HEK293T (cell line): ENCODE measurements at regions not wholly inside any gene's neighbourhood (a gene's known extent, or its start where the extent isn't known, plus 50 kb on each side); places are given as distances from the start of the nearest gene placed in this dataset.

Source experiments
- CTCF ChIA-PET: fragments of 350-600 bp; formaldehyde crosslinking; extraction: SDS; loops from one replicate; lab custom pipeline; 2021; ENCODE audit warnings: antibody characterized with exemption, inconsistent platforms; lab: Yijun Ruan, JAX
- POLR2A ChIA-PET: fragments of 350-600 bp; formaldehyde crosslinking; extraction: SDS; loops from one replicate; lab custom pipeline; 2020; ENCODE audit warnings: antibody characterized with exemption, inconsistent platforms; lab: Yijun Ruan, JAX
- DNase-seq: peaks from one replicate; pipeline ENCODE4 v3.0.0; 2012; ENCODE audit warnings: mixed read lengths; ENCODE audit errors: extremely low spot score
- ARNT ChIP-seq: fragments of 450-650 bp; IDR thresholded peaks from 2 replicates; pipeline ENCODE4 v1.6.1; 2017; ENCODE audit warnings: mild to moderate bottlenecking
- BHLHE40 ChIP-seq: fragments of 450-650 bp; IDR thresholded peaks from 2 replicates; pipeline ENCODE4 v1.6.1; 2016; ENCODE audit warnings: mild to moderate bottlenecking, moderate library complexity, borderline replicate concordance
- CTBP1 ChIP-seq: fragments of 450-650 bp; IDR thresholded peaks from 2 replicates; pipeline ENCODE4 v1.6.1; 2016; ENCODE audit warnings: borderline replicate concordance
- ELF4 ChIP-seq: fragments of 450-650 bp; IDR thresholded peaks from 2 replicates; pipeline ENCODE4 v1.6.1; 2017; ENCODE audit warnings: antibody characterized with exemption
- FOXA1 ChIP-seq: fragments of 450-650 bp; IDR thresholded peaks from 2 replicates; pipeline ENCODE4 v1.6.1; 2016; ENCODE audit warnings: mild to moderate bottlenecking
- FOXK2 ChIP-seq: fragments of 450-650 bp; IDR thresholded peaks from 2 replicates; pipeline ENCODE4 v1.6.1; 2016; ENCODE audit warnings: mild to moderate bottlenecking
- FOXM1 ChIP-seq: fragments of 450-650 bp; IDR thresholded peaks from 2 replicates; pipeline ENCODE4 v1.6.1; 2017; ENCODE audit warnings: mild to moderate bottlenecking, borderline replicate concordance
- HDGF ChIP-seq: fragments of 450-650 bp; IDR thresholded peaks from 2 replicates; pipeline ENCODE4 v1.6.1; 2017; ENCODE audit warnings: antibody characterized with exemption, borderline replicate concordance
- L3MBTL2 ChIP-seq: fragments of 450-650 bp; conservative IDR thresholded peaks from 2 replicates; pipeline ENCODE4 v1.6.1; 2016; ENCODE audit warnings: mild to moderate bottlenecking
- LEF1 ChIP-seq: fragments of 450-650 bp; IDR thresholded peaks from 2 replicates; pipeline ENCODE4 v1.6.1; 2017; ENCODE audit warnings: mild to moderate bottlenecking, borderline replicate concordance
- NFRKB ChIP-seq: fragments of 450-650 bp; IDR thresholded peaks from 2 replicates; pipeline ENCODE4 v1.6.1; 2016; ENCODE audit warnings: mild to moderate bottlenecking, moderate library complexity
- PKNOX1 ChIP-seq: fragments of 450-650 bp; IDR thresholded peaks from 2 replicates; pipeline ENCODE4 v1.6.1; 2016
- SP1 ChIP-seq: fragments of 450-650 bp; IDR thresholded peaks from 2 replicates; pipeline ENCODE4 v1.6.1; 2017
- SUZ12 ChIP-seq: fragments of 450-650 bp; IDR thresholded peaks from 2 replicates; pipeline ENCODE4 v1.6.1; 2016; ENCODE audit warnings: mild to moderate bottlenecking
- TARDBP ChIP-seq: fragments of 450-650 bp; IDR thresholded peaks from 2 replicates; pipeline ENCODE4 v1.6.1; 2016
- ZNF384 ChIP-seq: fragments of 450-650 bp; IDR thresholded peaks from 2 replicates; pipeline ENCODE4 v1.6.1; 2016

GRCh38 chr20:11329271-11329670, 588.4 kb upstream of the BTBD3 start:
- DNase-seq = no peak
- CTCF ChIA-PET = no interaction called here
- POLR2A ChIA-PET = no interaction called here
- TF ChIP-seq LEF1 (no peak), HDGF (no peak), BHLHE40 (no peak), L3MBTL2 (no peak)

GRCh38 chr20:11331096-11331495, 586.6 kb upstream of the BTBD3 start:
- CTCF ChIA-PET = no interaction called here
- TF ChIP-seq BHLHE40 (no peak), CTBP1 (no peak), L3MBTL2 (no peak), FOXA1 (no peak), NFRKB (no peak), ZNF384 (no peak), PKNOX1 (no peak), ARNT (no peak), FOXM1 (no peak), LEF1 (no peak), FOXK2 (no peak), TARDBP (no peak), ELF4 (no peak), SP1 (no peak), SUZ12 (no peak), HDGF (no peak)
- DNase-seq = no peak
- POLR2A ChIA-PET = no interaction called here

GRCh38 chr20:11332381-11332780, 585.3 kb upstream of the BTBD3 start:
- no peak for DNase-seq
- no peak for TF ChIP-seq TARDBP
- POLR2A ChIA-PET = no interaction called here
- CTCF ChIA-PET = no interaction called here

- CTCF ChIA-PET = interaction anchor here (0.6 kb wide), 1 partner anchor 655 kb away, joined by 6 read pairs; no protein-coding TSS in a partner anchor
- POLR2A ChIA-PET = no interaction called here
Observed at GRCh38 chr20:11333634-11334033, 584.1 kb upstream of the BTBD3 start.

GRCh38 chr20:11337361-11338130, 580.1 kb upstream of the BTBD3 start:
- no peak for DNase-seq
- ChIA-PET POLR2A (no interaction called here), CTCF (no interaction called here)
- TF ChIP-seq ELF4 (no peak), LEF1 (no peak), L3MBTL2 (no peak), FOXM1 (no peak), SUZ12 (no peak), HDGF (no peak), SP1 (no peak), PKNOX1 (no peak), ZNF384 (no peak), ARNT (no peak), TARDBP (no peak), FOXK2 (no peak), NFRKB (no peak), BHLHE40 (no peak), CTBP1 (no peak)

More at GRCh38 chr20:11333634-11334033, 584.1 kb upstream of the BTBD3 start:
- no peak for TF ChIP-seq BHLHE40
- no peak for TF ChIP-seq TARDBP
- no peak for TF ChIP-seq FOXA1
- TF ChIP-seq FOXM1 = no peak
- TF ChIP-seq ELF4 = no peak
- TF ChIP-seq L3MBTL2 = no peak
- TF ChIP-seq FOXK2 = no peak
- TF ChIP-seq ZNF384 = no peak
- no peak for TF ChIP-seq HDGF
- no peak for TF ChIP-seq SUZ12
- no peak for TF ChIP-seq CTBP1
- TF ChIP-seq SP1 = no peak
- TF ChIP-seq ARNT = no peak
- TF ChIP-seq LEF1 = no peak
- TF ChIP-seq NFRKB = no peak
- no peak for TF ChIP-seq PKNOX1
- no peak for DNase-seq
